ENCODE measurements at regions not wholly inside any gene's neighbourhood (a gene's known extent, or its start where the extent isn't known, plus 50 kb on each side); places are given as distances from the start of the nearest gene placed in this dataset.

DNA sequence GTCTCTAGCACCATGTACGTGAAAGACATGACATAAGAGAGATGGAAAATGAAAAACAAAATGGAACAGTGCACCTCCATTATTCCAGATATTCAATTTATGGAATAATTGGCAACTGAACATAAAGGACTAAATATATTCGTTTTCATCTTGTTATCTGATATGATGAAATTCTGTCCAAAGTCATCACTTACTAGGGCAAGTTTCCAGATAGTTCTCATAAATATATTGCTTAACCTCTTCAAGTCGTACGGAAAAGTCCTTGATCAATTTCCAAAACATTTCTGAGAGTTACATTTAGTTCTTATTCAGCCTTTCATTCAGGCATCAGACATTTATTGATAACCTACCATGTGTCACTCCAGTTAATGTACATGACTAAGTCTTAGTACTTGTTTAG is 185.2 kb downstream of the HGF start:
- no peaks in the 10 kb centered on the region for H4K20me1 ChIP-seq
- H3K36me3 ChIP-seq, result no peaks in the 10 kb centered on the region
- no peaks in the 10 kb centered on the region for H3K4me1 ChIP-seq
- H3K27me3 ChIP-seq, result no peaks in the 10 kb centered on the region
- TF ChIP-seq Cebpa-rat (IDR thresholded peaks at IDR 0.05), result no peak
- H3K27ac ChIP-seq, result no peak overlapping the region
- no peaks in the 10 kb centered on the region for H3K9me3 ChIP-seq (replicated peaks in 1 of 11)
- no peak overlapping the region for H3K4me2 ChIP-seq
- no peak overlapping the region for H3K9ac ChIP-seq
- H3K4me3 ChIP-seq, result no peak overlapping the region

GRCh38 chr7:81583882-81584533 is 185.8 kb downstream of the HGF start:
- Histone ChIP-seq H4K20me1 (no peaks in the 10 kb centered on the region), H3K27ac (no peak overlapping the region), H3K36me3 (no peaks in the 10 kb centered on the region), H3K27me3 (no peaks in the 10 kb centered on the region), H3K9ac (no peak overlapping the region), H3K4me3 (no peak overlapping the region), H3K9me3 (replicated peaks in 1 of 11) (no peaks in the 10 kb centered on the region), H3K4me1 (no peaks in the 10 kb centered on the region), H3K4me2 (no peak overlapping the region)
- TF ChIP-seq Cebpa-rat (IDR thresholded peaks at IDR 0.05), result no peak

DNA sequence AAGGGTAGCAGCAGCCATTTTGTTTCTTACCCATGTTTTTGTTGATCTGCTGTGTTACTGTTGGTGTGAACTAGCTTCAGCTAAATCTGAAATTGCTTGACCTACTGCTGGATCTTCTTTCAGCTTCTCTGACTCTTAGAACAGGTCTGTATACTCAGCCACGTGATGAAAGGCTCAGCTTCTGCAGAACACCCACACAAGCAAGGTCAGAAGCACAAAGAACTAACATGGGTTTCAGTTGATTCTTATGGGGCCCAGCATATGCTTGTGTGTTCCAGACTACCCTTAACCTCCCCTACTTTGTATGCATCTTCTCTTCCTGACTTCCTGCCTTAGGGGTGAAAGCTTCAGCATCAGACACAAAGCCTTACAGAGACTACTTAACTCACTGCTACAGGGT is 186.8 kb downstream of the HGF start:
- H3K4me1 ChIP-seq, result no peaks in the 10 kb centered on the region
- no peaks in the 10 kb centered on the region for H3K9me3 ChIP-seq (replicated peaks in 1 of 11)
- no peak overlapping the region for H3K4me3 ChIP-seq
- TF ChIP-seq Cebpa-rat (IDR thresholded peaks at IDR 0.05), result no peak
- H3K27me3 ChIP-seq, result no peaks in the 10 kb centered on the region
- no peak overlapping the region for H3K27ac ChIP-seq
- no peaks in the 10 kb centered on the region for H3K36me3 ChIP-seq
- H3K9ac ChIP-seq, result no peak overlapping the region
- H3K4me2 ChIP-seq, result no peak overlapping the region
- H4K20me1 ChIP-seq, result no peaks in the 10 kb centered on the region

GRCh38 chr7:81577642-81578340 is 192.1 kb downstream of the HGF start:
- Histone ChIP-seq H3K9ac (no peak overlapping the region), H3K27ac (no peak overlapping the region), H3K4me3 (no peak overlapping the region), H3K36me3 (no peaks in the 10 kb centered on the region), H3K9me3 (replicated peaks in 1 of 11) (no peaks in the 10 kb centered on the region), H3K4me1 (no peaks in the 10 kb centered on the region), H3K27me3 (no peaks in the 10 kb centered on the region), H4K20me1 (no peaks in the 10 kb centered on the region), H3K4me2 (no peak overlapping the region)
- TF ChIP-seq Cebpa-rat (IDR thresholded peaks at IDR 0.05), result no peak

DNA sequence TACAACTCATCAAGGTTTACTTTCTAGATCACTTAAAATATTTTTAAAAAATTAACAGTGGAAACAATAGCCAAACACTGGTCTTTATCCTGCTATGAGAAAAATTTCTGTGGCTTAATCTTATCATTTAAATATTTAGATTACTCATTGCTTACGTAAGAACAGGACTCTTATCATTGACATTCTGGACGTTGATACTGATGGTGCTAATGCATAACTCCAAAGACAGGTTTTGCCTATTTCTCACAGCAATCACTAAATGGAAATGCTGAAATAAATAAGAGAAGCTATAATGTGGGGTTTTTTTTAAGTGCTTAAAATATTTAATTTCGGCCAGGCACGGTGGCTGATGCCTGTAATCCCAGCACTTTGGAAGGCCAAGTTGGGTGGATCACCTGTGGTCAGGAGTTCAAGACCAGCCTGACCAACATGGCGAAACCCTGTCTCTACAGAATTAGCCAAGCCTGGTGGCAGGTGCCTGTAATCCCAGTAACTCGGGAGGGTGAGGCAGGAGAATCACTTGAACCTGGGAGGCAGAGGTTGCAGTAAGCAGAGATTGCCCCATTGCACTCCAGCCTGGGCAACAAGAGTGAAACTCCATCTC is 195.0 kb downstream of the HGF start:
- Histone ChIP-seq H3K4me1 (no peaks in the 10 kb centered on the region), H3K4me3 (no peak overlapping the region), H3K27me3 (no peaks in the 10 kb centered on the region), H4K20me1 (no peaks in the 10 kb centered on the region), H3K9me3 (replicated peaks in 1 of 11) (no peaks in the 10 kb centered on the region), H3K36me3 (no peaks in the 10 kb centered on the region), H3K4me2 (no peak overlapping the region), H3K9ac (no peak overlapping the region), H3K27ac (no peak overlapping the region)
- no peak for TF ChIP-seq Cebpa-rat (IDR thresholded peaks at IDR 0.05)

GRCh38 chr7:81573932-81574331 is 195.9 kb downstream of the HGF start:
- H4K20me1 ChIP-seq, result no peaks in the 10 kb centered on the region
- H3K9ac ChIP-seq, result no peak overlapping the region
- no peaks in the 10 kb centered on the region for H3K9me3 ChIP-seq (replicated peaks in 1 of 11)
- H3K4me3 ChIP-seq, result no peak overlapping the region
- no peaks in the 10 kb centered on the region for H3K4me1 ChIP-seq
- no peaks in the 10 kb centered on the region for H3K27me3 ChIP-seq
- no peak overlapping the region for H3K4me2 ChIP-seq
- TF ChIP-seq Cebpa-rat (IDR thresholded peaks at IDR 0.05), result no peak
- no peak overlapping the region for H3K27ac ChIP-seq
- no peaks in the 10 kb centered on the region for H3K36me3 ChIP-seq

GRCh38 chr7:81573128-81573527 is 196.7 kb downstream of the HGF start:
- Histone ChIP-seq H4K20me1 (no peaks in the 10 kb centered on the region), H3K4me3 (no peak overlapping the region), H3K36me3 (no peaks in the 10 kb centered on the region), H3K9ac (no peak overlapping the region), H3K4me1 (no peaks in the 10 kb centered on the region), H3K9me3 (replicated peaks in 1 of 11) (no peaks in the 10 kb centered on the region), H3K27ac (no peak overlapping the region), H3K27me3 (no peaks in the 10 kb centered on the region), H3K4me2 (no peak overlapping the region)
- TF ChIP-seq Cebpa-rat (IDR thresholded peaks at IDR 0.05), result no peak

- Histone ChIP-seq H3K36me3 (no peaks in the 10 kb centered on the region), H3K27ac (no peak overlapping the region), H3K4me1 (no peaks in the 10 kb centered on the region), H3K4me2 (no peak overlapping the region), H3K27me3 (no peaks in the 10 kb centered on the region), H3K4me3 (no peak overlapping the region), H3K9ac (no peak overlapping the region), H3K9me3 (replicated peaks in 1 of 11) (no peaks in the 10 kb centered on the region), H4K20me1 (no peaks in the 10 kb centered on the region)
- no peak for TF ChIP-seq Cebpa-rat (IDR thresholded peaks at IDR 0.05)
These were observed 207.3 kb downstream of the HGF start for GRCh38 chr7:81562581-81562980.

DNA sequence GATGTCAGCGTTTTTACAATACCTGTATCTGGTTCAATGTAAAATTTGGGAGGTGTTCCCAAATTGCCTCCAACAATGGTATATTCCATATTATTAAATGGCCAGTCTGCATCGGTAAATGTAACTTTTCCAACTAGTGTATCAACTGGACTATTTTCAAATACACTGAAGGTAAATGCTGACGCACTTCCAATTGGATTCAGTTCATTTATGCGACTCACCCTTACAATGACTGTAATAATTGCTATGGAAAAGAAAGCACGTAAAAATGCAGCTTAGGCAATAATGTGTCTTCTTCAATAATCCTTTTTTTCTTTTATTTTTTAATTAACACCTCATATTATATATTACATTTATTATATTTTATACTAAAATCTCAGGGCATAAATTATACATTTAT is 209.1 kb downstream of the HGF start:
- no peak overlapping the region for H3K27ac ChIP-seq
- no peak overlapping the region for H3K9ac ChIP-seq
- H3K4me2 ChIP-seq, result no peak overlapping the region
- no peaks in the 10 kb centered on the region for H3K36me3 ChIP-seq
- no peaks in the 10 kb centered on the region for H3K4me1 ChIP-seq
- no peaks in the 10 kb centered on the region for H3K27me3 ChIP-seq
- H4K20me1 ChIP-seq, result no peaks in the 10 kb centered on the region
- no peak overlapping the region for H3K4me3 ChIP-seq
- TF ChIP-seq Cebpa-rat (IDR thresholded peaks at IDR 0.05), result no peak
- no peaks in the 10 kb centered on the region for H3K9me3 ChIP-seq (replicated peaks in 1 of 11)

DNA sequence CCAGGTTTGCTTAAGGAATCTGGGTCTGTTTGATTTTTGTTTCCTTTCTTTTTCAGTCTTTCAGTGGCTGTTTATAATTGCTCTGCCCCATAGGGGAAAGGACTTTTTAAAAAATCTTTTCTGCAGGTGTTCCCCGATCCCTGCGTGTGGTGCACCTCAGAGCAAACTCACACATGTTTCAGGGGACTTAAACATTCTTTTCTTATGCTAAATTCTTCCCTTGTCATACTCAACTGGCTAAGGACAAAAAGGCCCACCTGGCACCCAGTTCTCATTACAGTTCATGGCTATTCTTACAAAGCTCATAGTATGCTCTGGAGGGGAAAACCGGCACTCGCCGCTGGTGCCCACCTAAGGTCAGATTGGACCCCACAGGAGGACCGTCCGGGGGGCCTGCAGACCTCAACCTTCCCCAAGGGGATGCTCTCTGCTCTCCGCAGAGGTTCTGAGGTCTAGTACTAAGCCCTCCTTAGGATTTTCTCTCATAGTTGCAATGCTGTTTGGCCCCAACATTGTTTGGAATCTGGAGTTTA is 220.3 kb downstream of the HGF start:
- Histone ChIP-seq H3K4me1 (no peaks in the 10 kb centered on the region), H3K4me2 (no peak overlapping the region), H3K27ac (no peak overlapping the region), H3K9ac (no peak overlapping the region), H3K4me3 (no peak overlapping the region), H3K9me3 (replicated peaks in 1 of 11) (peaks cover 0 to 10% (median 6%) of the 10 kb centered on the region in 11 experiments; a peak in 10 of 22 replicates), H3K36me3 (no peaks in the 10 kb centered on the region), H3K27me3 (no peaks in the 10 kb centered on the region), H4K20me1 (no peaks in the 10 kb centered on the region)
- no peak for TF ChIP-seq Cebpa-rat (IDR thresholded peaks at IDR 0.05)
